Endodermal cell (in vitro differentiated cells): ENCODE measurements at regions not wholly inside any gene's neighbourhood (a gene's known extent, or its start where the extent isn't known, plus 50 kb on each side); places are given as distances from the start of the nearest gene placed in this dataset.

ENCODE experiments used
- DNase-seq: peaks from one replicate; pipeline ENCODE4 v3.0.0-alpha.2; 2017
- H3K27ac ChIP-seq: 2 replicates; pipeline ENCODE4 v1.5.1; 2013; ENCODE audit warnings: mild to moderate bottlenecking, low read depth, low read length, moderate library complexity
- H3K27me3 ChIP-seq: 2 replicates; pipeline ENCODE4 v1.6.1; 2013; ENCODE audit warnings: mild to moderate bottlenecking, low read length, moderate library complexity; ENCODE audit not compliant: insufficient read depth, control insufficient read depth, poor library complexity, severe bottlenecking
- H3K36me3 ChIP-seq: 2 replicates; pipeline ENCODE4 v1.7.0; 2013; ENCODE audit warnings: mild to moderate bottlenecking, low read length, moderate library complexity; ENCODE audit not compliant: control insufficient read depth, insufficient read depth
- H3K4me1 ChIP-seq: one replicate; pipeline ENCODE4 v1.7.0; 2013; ENCODE audit warnings: low read length; ENCODE audit not compliant: control insufficient read depth, insufficient read depth
- H3K4me3 ChIP-seq: 2 replicates; pipeline ENCODE4 v1.5.1; 2013; ENCODE audit warnings: mild to moderate bottlenecking, low read length, moderate library complexity
- H3K9ac ChIP-seq: 2 replicates; pipeline ENCODE4 v1.6.1; 2013; ENCODE audit warnings: mild to moderate bottlenecking, low read length, moderate library complexity; ENCODE audit not compliant: poor library complexity, severe bottlenecking; ENCODE audit errors: extremely low read depth
- H3K9me3 ChIP-seq: 2 replicates; pipeline ENCODE4 v1.6.1; 2013; ENCODE audit warnings: mild to moderate bottlenecking, low read length, moderate library complexity; ENCODE audit not compliant: control insufficient read depth
- H3K27ac Mint-ChIP-seq: 2 replicates; pipeline ENCODE4 v1.8.0; 2020; ENCODE audit warnings: mixed read lengths
- H3K27me3 Mint-ChIP-seq: 2 replicates; pipeline ENCODE4 v1.8.0; 2021; ENCODE audit warnings: mild to moderate bottlenecking, mixed read lengths; ENCODE audit not compliant: insufficient read depth
- H3K36me3 Mint-ChIP-seq: 2 replicates; pipeline ENCODE4 v1.8.0; 2020; ENCODE audit warnings: low read depth, mixed read lengths
- H3K4me1 Mint-ChIP-seq: 2 replicates; pipeline ENCODE4 v1.8.0; 2020; ENCODE audit warnings: mixed read lengths
- H3K4me3 Mint-ChIP-seq: 2 replicates; pipeline ENCODE4 v1.8.0; 2020; ENCODE audit warnings: mild to moderate bottlenecking, moderate library complexity, mixed read lengths
- H3K9me3 Mint-ChIP-seq: 2 replicates; pipeline ENCODE4 v1.8.0; 2020; ENCODE audit warnings: mild to moderate bottlenecking, mixed read lengths
- WGBS, 2 experiments: methylation state at CpG; one replicate each; pipeline versions ENCODE4 v1.1.5 to v1.1.7; 2013; ENCODE audit warnings: missing lambda C conversion rate in 2 of 2, mixed read lengths in 1 of 2; ENCODE audit not compliant: insufficient coverage in 1 of 2, insufficient read length in 1 of 2; 5-methylcytosine and 5-hydroxymethylcytosine counted together
- TF ChIP-seq, protein P1 (sequence below): fragments of 200-600 bp; sonication (generic); conservative IDR thresholded peaks from 2 replicates; pipeline ENCODE4 v1.5.0; 2021; ENCODE audit warnings: antibody characterized with exemption, mild to moderate bottlenecking

DNA sequence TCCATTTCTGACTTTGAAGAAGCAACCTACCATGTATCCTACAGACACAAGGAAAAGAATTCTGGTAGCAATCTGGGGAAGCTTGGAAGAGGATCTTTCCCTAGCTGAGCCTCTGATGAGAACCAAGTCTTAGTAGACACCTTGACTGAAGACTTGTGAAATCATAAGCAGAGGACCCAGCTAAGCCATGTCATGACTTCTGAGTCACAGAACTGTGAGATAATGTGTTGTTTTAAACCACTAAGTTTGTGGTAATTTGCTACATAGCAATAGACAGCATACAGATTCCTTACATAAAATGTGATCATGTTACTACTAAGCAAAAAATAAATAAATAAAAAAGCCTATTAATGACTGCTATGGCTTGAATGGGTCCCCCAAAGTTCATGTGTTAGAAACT is 71.3 kb upstream of the ANKRD50 start:
- H3K36me3 Mint-ChIP-seq, result no peaks in the 10 kb centered on the region
- H3K27ac Mint-ChIP-seq, result no peak overlapping the region
- TF ChIP-seq, protein P1, sequence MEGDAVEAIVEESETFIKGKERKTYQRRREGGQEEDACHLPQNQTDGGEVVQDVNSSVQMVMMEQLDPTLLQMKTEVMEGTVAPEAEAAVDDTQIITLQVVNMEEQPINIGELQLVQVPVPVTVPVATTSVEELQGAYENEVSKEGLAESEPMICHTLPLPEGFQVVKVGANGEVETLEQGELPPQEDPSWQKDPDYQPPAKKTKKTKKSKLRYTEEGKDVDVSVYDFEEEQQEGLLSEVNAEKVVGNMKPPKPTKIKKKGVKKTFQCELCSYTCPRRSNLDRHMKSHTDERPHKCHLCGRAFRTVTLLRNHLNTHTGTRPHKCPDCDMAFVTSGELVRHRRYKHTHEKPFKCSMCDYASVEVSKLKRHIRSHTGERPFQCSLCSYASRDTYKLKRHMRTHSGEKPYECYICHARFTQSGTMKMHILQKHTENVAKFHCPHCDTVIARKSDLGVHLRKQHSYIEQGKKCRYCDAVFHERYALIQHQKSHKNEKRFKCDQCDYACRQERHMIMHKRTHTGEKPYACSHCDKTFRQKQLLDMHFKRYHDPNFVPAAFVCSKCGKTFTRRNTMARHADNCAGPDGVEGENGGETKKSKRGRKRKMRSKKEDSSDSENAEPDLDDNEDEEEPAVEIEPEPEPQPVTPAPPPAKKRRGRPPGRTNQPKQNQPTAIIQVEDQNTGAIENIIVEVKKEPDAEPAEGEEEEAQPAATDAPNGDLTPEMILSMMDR, result no peak
- no peaks in the 10 kb centered on the region for H3K27me3 Mint-ChIP-seq
- Histone ChIP-seq H3K4me3 (no peak overlapping the region), H3K27ac (no peak overlapping the region), H3K36me3 (no peaks in the 10 kb centered on the region), H3K9ac (no peak overlapping the region), H3K9me3 (no peaks in the 10 kb centered on the region), H3K27me3 (no peaks in the 10 kb centered on the region), H3K4me1 (no peaks in the 10 kb centered on the region)
- no peak for DNase-seq
- H3K9me3 Mint-ChIP-seq, result peaks cover 2% of the 10 kb centered on the region
- no peaks in the 10 kb centered on the region for H3K4me1 Mint-ChIP-seq
- no peak overlapping the region for H3K4me3 Mint-ChIP-seq

DNA sequence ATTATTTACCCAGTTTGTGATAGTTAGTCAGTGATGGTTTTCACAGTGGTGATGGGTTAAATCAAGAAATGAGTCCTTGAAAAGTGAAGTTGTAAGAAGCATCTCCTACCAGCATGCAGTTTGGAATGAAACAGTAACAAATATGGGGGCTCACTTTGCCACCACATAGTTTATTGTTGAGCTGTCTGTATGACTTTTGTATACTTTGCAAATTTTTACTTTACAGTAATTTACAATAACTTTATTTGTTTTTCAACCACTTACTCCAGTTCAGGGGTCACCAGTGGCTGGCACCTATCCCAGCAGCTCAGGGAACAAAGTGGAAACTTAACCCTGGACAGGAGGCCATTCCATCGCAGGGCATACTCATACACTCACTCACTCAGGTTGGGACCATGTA is 64.5 kb upstream of the ANKRD50 start:
- no peak for DNase-seq
- TF ChIP-seq, protein P1, result no peak
- Histone ChIP-seq H3K9ac (no peak overlapping the region), H3K36me3 (no peaks in the 10 kb centered on the region), H3K27me3 (no peaks in the 10 kb centered on the region), H3K4me3 (no peak overlapping the region), H3K9me3 (peaks cover 13% of the 10 kb centered on the region), H3K4me1 (no peaks in the 10 kb centered on the region), H3K27ac (no peak overlapping the region)
- Mint-ChIP-seq H3K9me3 (peaks cover 26% of the 10 kb centered on the region), H3K4me3 (no peak overlapping the region), H3K4me1 (peaks cover 4% of the 10 kb centered on the region), H3K27ac (no peak overlapping the region), H3K27me3 (no peaks in the 10 kb centered on the region), H3K36me3 (peaks cover 3% of the 10 kb centered on the region)
- WGBS, 2 experiments, result 94% methylated on average over 1 of the region's 1 CpG; no CpG with 5 or more reads in 1 of the 2 experiments

DNA sequence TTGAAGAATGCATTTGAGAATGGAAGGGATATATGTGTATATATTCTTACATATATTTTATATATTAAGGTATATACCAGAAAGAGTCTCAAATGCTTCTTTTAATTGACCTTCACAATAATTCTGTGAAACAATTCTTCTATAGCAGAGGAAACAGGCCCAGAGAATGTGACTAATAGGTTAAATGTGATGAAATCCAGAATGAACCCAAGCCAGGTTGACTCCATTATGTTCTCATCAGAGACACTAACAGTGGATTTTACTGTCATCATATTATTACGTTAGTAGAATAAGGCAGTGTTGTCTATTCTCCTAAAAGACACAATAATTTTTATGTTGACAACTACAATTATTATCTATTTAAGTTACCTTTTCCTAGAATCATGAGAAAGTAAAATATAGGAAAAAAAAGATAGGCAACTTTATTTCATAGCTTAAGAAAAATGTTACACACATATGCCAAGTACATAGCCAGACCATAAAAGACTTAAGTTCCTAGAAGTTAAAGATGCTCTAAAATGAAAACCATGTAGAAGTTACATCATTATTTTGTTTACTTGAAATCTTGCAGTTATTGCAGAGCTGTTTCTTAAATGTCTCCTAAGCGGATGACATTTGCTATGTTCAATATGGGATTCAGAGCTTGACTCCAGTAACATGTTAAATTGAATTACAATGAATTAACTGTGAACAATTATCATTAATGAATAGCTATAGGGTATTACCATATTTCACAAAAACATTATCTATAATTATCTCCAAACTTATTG is 56.2 kb upstream of the ANKRD50 start:
- peaks cover 20% of the 10 kb centered on the region for H3K9me3 Mint-ChIP-seq
- Histone ChIP-seq H3K27me3 (no peaks in the 10 kb centered on the region), H3K9me3 (no peaks in the 10 kb centered on the region), H3K27ac (no peak overlapping the region), H3K4me3 (no peak overlapping the region), H3K9ac (no peak overlapping the region), H3K36me3 (no peaks in the 10 kb centered on the region), H3K4me1 (no peaks in the 10 kb centered on the region)
- no peaks in the 10 kb centered on the region for H3K27me3 Mint-ChIP-seq
- no peak overlapping the region for H3K27ac Mint-ChIP-seq
- TF ChIP-seq, protein P1, result no peak
- no peaks in the 10 kb centered on the region for H3K4me1 Mint-ChIP-seq
- no peak overlapping the region for H3K4me3 Mint-ChIP-seq
- DNase-seq, result no peak
- WGBS, 2 experiments, result 94% methylated on average over 1 of the region's 2 CpGs; no CpG with 5 or more reads in 1 of the 2 experiments
- H3K36me3 Mint-ChIP-seq, result no peaks in the 10 kb centered on the region
